Upper lobe of left lung (tissue), 4 donors: ENCODE measurements at regions not wholly inside any gene's neighbourhood (a gene's known extent, or its start where the extent isn't known, plus 50 kb on each side); places are given as distances from the start of the nearest gene placed in this dataset.

Source experiments
- CTCF ChIP-seq, 6 experiments: fragments of 450-650 bp in 4 of 6; fragments of 200-600 bp in 2 of 6; sonication (generic) in 2 of 6; IDR thresholded peaks; one replicate each; pipeline ENCODE4 v1.5.1; 2016 to 2019; ENCODE audit warnings: antibody characterized with exemption in 6 of 6
- POLR2A ChIP-seq, 4 donors: fragments of 450-650 bp; IDR thresholded peaks; one replicate each; pipeline ENCODE4 v1.5.1; 2016 to 2017; ENCODE audit warnings: antibody characterized with exemption in 4 of 4, mild to moderate bottlenecking in 2 of 4
- POLR2AphosphoS5 ChIP-seq, 2 donors: sonication (generic); formaldehyde crosslinking; IDR thresholded peaks; one replicate each; pipeline ENCODE4 v1.5.1; 2017; ENCODE audit warnings: antibody characterized with exemption in 2 of 2

DNA sequence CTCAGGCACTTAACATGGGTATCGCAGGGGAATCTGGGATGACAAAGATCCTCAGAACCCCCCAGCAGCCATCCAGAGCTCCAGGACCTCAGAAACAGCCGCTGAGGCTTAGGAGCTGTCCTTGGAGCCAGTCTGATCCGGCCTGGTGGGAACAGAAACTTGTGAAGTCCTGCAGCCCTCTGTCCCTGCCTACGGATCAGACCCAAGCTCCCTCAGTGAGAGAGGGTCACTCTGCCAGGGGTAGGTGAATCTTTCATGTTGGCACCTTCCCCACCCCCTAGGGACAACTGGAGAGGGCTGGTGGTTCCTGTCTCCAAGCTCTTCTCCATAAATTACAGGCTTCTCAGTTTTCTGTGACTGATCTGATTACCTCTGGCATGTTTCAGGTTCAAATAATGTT, 122.3 kb downstream of the TLR5 start:
- TF ChIP-seq POLR2AphosphoS5 (IDR thresholded peaks at IDR 0.05) (no peak), CTCF (IDR thresholded peaks at IDR 0.05) (no peak), POLR2A (IDR thresholded peaks at IDR 0.05) (no peak)
